ENCODE measurements at regions not wholly inside any gene's neighbourhood (a gene's known extent, or its start where the extent isn't known, plus 50 kb on each side); places are given as distances from the start of the nearest gene placed in this dataset.

- no peak for TF ChIP-seq CTCF (conservative IDR thresholded peaks at IDR 0.05; ENCODE audit: low read depth, low read length)
- TF ChIP-seq EZH2 (IDR thresholded peaks at IDR 0.05; ENCODE audit: borderline replicate concordance, low read depth, low read length, poor library complexity, severe bottlenecking), result no peak
These were observed 502.6 kb downstream of the FUT8 start for GRCh38 chr14:65915125-65915524.
